Liver (tissue), 8 donors: ENCODE measurements at regions not wholly inside any gene's neighbourhood (a gene's known extent, or its start where the extent isn't known, plus 50 kb on each side); places are given as distances from the start of the nearest gene placed in this dataset.

ENCODE experiments used
- DNase-seq: peaks from one replicate; pipeline ENCODE4 v3.0.0-alpha.2; 2017; ENCODE audit warnings: low spot score
- H3K27ac ChIP-seq, 2 donors: one replicate each; pipeline ENCODE4 v1.7.0; 2013; ENCODE audit warnings: inconsistent platforms in 2 of 2, low read length in 2 of 2, control low read depth in 1 of 2, low read depth in 1 of 2, mild to moderate bottlenecking in 1 of 2
- H3K27me3 ChIP-seq, 4 donors: one replicate each; pipeline versions ENCODE4 v1.6.1 to v1.7.0; 2013; ENCODE audit warnings: low read length in 3 of 4, inconsistent platforms in 1 of 4, mild to moderate bottlenecking in 1 of 4, moderate library complexity in 1 of 4; ENCODE audit not compliant: control insufficient read depth in 4 of 4, insufficient read depth in 4 of 4
- H3K36me3 ChIP-seq, 4 donors: one replicate each; pipeline versions ENCODE4 v1.6.1 to v1.7.0; 2013; ENCODE audit warnings: low read length in 3 of 4, mild to moderate bottlenecking in 3 of 4, low read depth in 1 of 4, moderate library complexity in 1 of 4; ENCODE audit not compliant: control insufficient read depth in 4 of 4, insufficient read depth in 3 of 4
- H3K4me1 ChIP-seq, 4 donors: one replicate each; pipeline versions ENCODE4 v1.6.1 to v1.7.0; 2013; ENCODE audit warnings: low read length in 3 of 4, mild to moderate bottlenecking in 3 of 4, moderate library complexity in 1 of 4; ENCODE audit not compliant: control insufficient read depth in 4 of 4, insufficient read depth in 4 of 4
- H3K4me3 ChIP-seq, 3 donors: one replicate each; pipeline versions ENCODE4 v1.6.1 to v1.7.0; 2013; ENCODE audit warnings: low read length in 3 of 3, control low read depth in 1 of 3, low read depth in 1 of 3, mild to moderate bottlenecking in 1 of 3
- H3K9ac ChIP-seq, 2 donors: one replicate each; pipeline ENCODE4 v1.7.0; 2013; ENCODE audit warnings: low read length in 2 of 2, mild to moderate bottlenecking in 2 of 2, moderate library complexity in 2 of 2, control low read depth in 1 of 2, low read depth in 1 of 2
- H3K9me3 ChIP-seq, 4 donors: one replicate each; pipeline versions ENCODE4 v1.6.1 to v1.7.0; 2013; ENCODE audit warnings: low read length in 3 of 4; ENCODE audit not compliant: control insufficient read depth in 4 of 4
- ATF3 ChIP-seq: IDR thresholded peaks from 2 replicates; pipeline ENCODE4 v1.6.1; 2016; ENCODE audit warnings: antibody characterized with exemption
- CTCF ChIP-seq: fragments of 150-350 bp; IDR thresholded peaks from 2 replicates; pipeline ENCODE4 v1.5.1; 2017; ENCODE audit warnings: improper control_type of control experiment, low read depth, low read length; ENCODE audit not compliant: missing input control
- EGR1 ChIP-seq, 2 donors: IDR thresholded peaks; 2 replicates each; pipeline ENCODE4 v1.6.1; 2016 to 2018; ENCODE audit warnings: antibody characterized with exemption in 2 of 2, low read depth in 2 of 2
- FOXA1 ChIP-seq: IDR thresholded peaks from 2 replicates; pipeline ENCODE4 v1.6.1; 2016; ENCODE audit warnings: antibody characterized with exemption
- FOXA2 ChIP-seq: IDR thresholded peaks from 2 replicates; pipeline ENCODE4 v1.6.1; 2016; ENCODE audit warnings: antibody characterized with exemption
- GABPA ChIP-seq, 2 donors: IDR thresholded peaks in 1 of 2; conservative IDR thresholded peaks in 1 of 2; 2 replicates each; pipeline ENCODE4 v1.6.1; 2016; ENCODE audit warnings: antibody characterized with exemption in 2 of 2, mild to moderate bottlenecking in 1 of 2, moderate library complexity in 1 of 2
- HNF4A ChIP-seq, 2 donors: conservative IDR thresholded peaks; 2 replicates each; pipeline ENCODE4 v1.6.1; 2016; ENCODE audit warnings: antibody characterized with exemption in 2 of 2, mild to moderate bottlenecking in 2 of 2
- HNF4G ChIP-seq: IDR thresholded peaks from 2 replicates; pipeline ENCODE4 v1.6.1; 2016; ENCODE audit warnings: antibody characterized with exemption
- JUND ChIP-seq, 2 donors: IDR thresholded peaks; 2 replicates each; pipeline ENCODE4 v1.6.1; 2016; ENCODE audit warnings: antibody characterized with exemption in 2 of 2
- MAX ChIP-seq: IDR thresholded peaks from 2 replicates; pipeline ENCODE4 v1.6.1; 2016; ENCODE audit warnings: antibody characterized with exemption
- RAD21 ChIP-seq, 2 donors: IDR thresholded peaks; 2 replicates each; pipeline ENCODE4 v1.6.1; 2016; ENCODE audit warnings: antibody characterized with exemption in 2 of 2, mild to moderate bottlenecking in 2 of 2
- REST ChIP-seq: IDR thresholded peaks from 2 replicates; pipeline ENCODE4 v1.6.1; 2016; ENCODE audit warnings: antibody characterized with exemption, mild to moderate bottlenecking
- RXRA ChIP-seq, 2 donors: IDR thresholded peaks; 2 replicates each; pipeline ENCODE4 v1.6.1; 2017 to 2018; ENCODE audit warnings: antibody characterized with exemption in 2 of 2, mild to moderate bottlenecking in 1 of 2
- SP1 ChIP-seq: IDR thresholded peaks from 2 replicates; pipeline ENCODE4 v1.6.1; 2018; ENCODE audit warnings: antibody characterized with exemption, mild to moderate bottlenecking
- TAF1 ChIP-seq: conservative IDR thresholded peaks from 2 replicates; pipeline ENCODE4 v1.6.1; 2016; ENCODE audit warnings: antibody characterized with exemption, mild to moderate bottlenecking
- YY1 ChIP-seq: IDR thresholded peaks from 2 replicates; pipeline ENCODE4 v1.6.1; 2016; ENCODE audit warnings: antibody characterized with exemption, mild to moderate bottlenecking
- ZBTB33 ChIP-seq: IDR thresholded peaks from 2 replicates; pipeline ENCODE4 v1.6.1; 2016; ENCODE audit warnings: antibody characterized with exemption
- WGBS: extraction: QIAGEN DNeasy Blood & Tissue Kit; methylation state at CpG from one replicate; pipeline ENCODE4 v1.1.7; 2013; 5-methylcytosine and 5-hydroxymethylcytosine counted together
- donor health status: healthy.
- donor health status: healthy.
- donor health status: healthy.
- donor health status: healthy.
- donor health status: healthy.

GRCh38 chr7:25596443-25596842 lies 368.2 kb upstream of the NPVF start:
- no peak for DNase-seq

GRCh38 chr7:25597946-25598345 lies 369.7 kb upstream of the NPVF start:
- Histone ChIP-seq H3K27ac (peak overlapping the region; percentile 53 to 81), H3K4me3 (no peak overlapping the region)
- 13% methylated on average over 5 of the region's 5 CpGs for WGBS

More at GRCh38 chr7:25596443-25596842, 368.2 kb upstream of the NPVF start:
- no peaks in the 10 kb centered on the region for H3K36me3 ChIP-seq
- no peak overlapping the region for H3K9ac ChIP-seq
- H3K9me3 ChIP-seq = no peaks in the 10 kb centered on the region
- peaks cover 3 to 22% (median 14%) of the 10 kb centered on the region in 4 donors for H3K4me1 ChIP-seq
- TF ChIP-seq HNF4A (conservative IDR thresholded peaks at IDR 0.05) = peak in 1 of 2 donors; percentile 34
- peak in 1 of 2 donors; percentile 45 for TF ChIP-seq RXRA (IDR thresholded peaks at IDR 0.05)
- TF ChIP-seq FOXA1 = no peak
- H3K27ac ChIP-seq = peak overlapping the region in 1 of 2 donors; percentile 35
- H3K27me3 ChIP-seq = peaks cover 0 to 1% (median 0%) of the 10 kb centered on the region in 4 donors
- no peak overlapping the region for H3K4me3 ChIP-seq
- 34% methylated on average over 9 of the region's 9 CpGs for WGBS

More at GRCh38 chr7:25597946-25598345, 369.7 kb upstream of the NPVF start:
- peak in 1 of 2 donors; percentile 25 for TF ChIP-seq GABPA (IDR thresholded peaks at IDR 0.05 in 1 of 2, conservative IDR thresholded peaks at IDR 0.05 in 1 of 2)
- no peak for TF ChIP-seq TAF1
- peak in 1 of 2 donors; percentile 64 for TF ChIP-seq EGR1 (IDR thresholded peaks at IDR 0.05; ENCODE audit: low read depth in 2 of 2)
- no peak for TF ChIP-seq HNF4G
- peak; percentile 19 to 74 for TF ChIP-seq JUND (IDR thresholded peaks at IDR 0.05)
- peak; percentile 68 for TF ChIP-seq YY1
- peak; percentile 46 for TF ChIP-seq REST
- TF ChIP-seq FOXA1 = no peak
- no peak for TF ChIP-seq CTCF
- peak in 1 of 2 donors; percentile 74 for TF ChIP-seq HNF4A (conservative IDR thresholded peaks at IDR 0.05)
- TF ChIP-seq SP1 = peak; percentile 74
- peak; percentile 50 for TF ChIP-seq ZBTB33
- TF ChIP-seq RXRA (IDR thresholded peaks at IDR 0.05) = peak; percentile 91 to 94
- TF ChIP-seq RAD21 (IDR thresholded peaks at IDR 0.05) = peak in 1 of 2 donors; percentile 43
- TF ChIP-seq FOXA2 = no peak
- peak; percentile 26 for TF ChIP-seq ATF3
- peak; percentile 75 for TF ChIP-seq MAX
- Histone ChIP-seq H3K27me3 (no peaks in the 10 kb centered on the region), H3K9me3 (no peaks in the 10 kb centered on the region), H3K9ac (no peak overlapping the region), H3K36me3 (no peaks in the 10 kb centered on the region), H3K4me1 (peaks cover 3 to 22% (median 14%) of the 10 kb centered on the region in 4 donors)
- DNase-seq = no peak
